ENCODE measurements at regions not wholly inside any gene's neighbourhood (a gene's known extent, or its start where the extent isn't known, plus 50 kb on each side); places are given as distances from the start of the nearest gene placed in this dataset.

GRCh38 chr3:31404871-31405270 lies 127.9 kb upstream of the STT3B start:
- WGBS, 2 donors: 83 to 86% methylated on average over 1 of the region's 1 CpG
- no peaks in the 10 kb centered on the region for H3K4me1 ChIP-seq
- no peak overlapping the region for H3K27ac ChIP-seq
- H3K27me3 ChIP-seq: no peaks in the 10 kb centered on the region
- no peak overlapping the region for H3K4me3 ChIP-seq
- DNase-seq: no peak
- no peaks in the 10 kb centered on the region for H3K9me3 ChIP-seq
- intact Hi-C loops (cut with DNase I): no loop called here
- no peak for TF ChIP-seq POLR2A (IDR thresholded peaks at IDR 0.05)
- no peak for TF ChIP-seq CTCF (IDR thresholded peaks at IDR 0.05)
- H3K36me3 ChIP-seq: no peaks in the 10 kb centered on the region

GRCh38 chr3:31405515-31405914 lies 127.2 kb upstream of the STT3B start:
- intact Hi-C loops (cut with DNase I): no loop called here
- Histone ChIP-seq H3K27me3 (no peaks in the 10 kb centered on the region), H3K4me1 (no peaks in the 10 kb centered on the region), H3K4me3 (no peak overlapping the region), H3K36me3 (no peaks in the 10 kb centered on the region), H3K27ac (no peak overlapping the region), H3K9me3 (no peaks in the 10 kb centered on the region)
- 27 to 43% methylated on average over 1 of the region's 1 CpG for WGBS, 2 donors
- no peak for DNase-seq
- TF ChIP-seq POLR2A (IDR thresholded peaks at IDR 0.05) (no peak), CTCF (IDR thresholded peaks at IDR 0.05) (no peak)

- TF ChIP-seq CTCF (IDR thresholded peaks at IDR 0.05) (no peak), POLR2A (IDR thresholded peaks at IDR 0.05) (no peak)
- WGBS, 2 donors: 67 to 86% methylated on average over 1 of the region's 1 CpG
- no peaks in the 10 kb centered on the region for H3K36me3 ChIP-seq
- no peaks in the 10 kb centered on the region for H3K27me3 ChIP-seq
- no peaks in the 10 kb centered on the region for H3K9me3 ChIP-seq
- no peak overlapping the region for H3K27ac ChIP-seq
- intact Hi-C loops (cut with DNase I): no loop called here
- no peaks in the 10 kb centered on the region for H3K4me1 ChIP-seq
- no peak for DNase-seq
- H3K4me3 ChIP-seq: no peak overlapping the region
These were observed 125.8 kb upstream of the STT3B start for GRCh38 chr3:31406896-31407295.

GRCh38 chr3:31407665-31408064 lies 125.1 kb upstream of the STT3B start:
- Histone ChIP-seq H3K27ac (no peak overlapping the region), H3K4me1 (no peaks in the 10 kb centered on the region), H3K9me3 (no peaks in the 10 kb centered on the region), H3K27me3 (no peaks in the 10 kb centered on the region), H3K4me3 (no peak overlapping the region), H3K36me3 (no peaks in the 10 kb centered on the region)
- no peak for DNase-seq
- TF ChIP-seq POLR2A (IDR thresholded peaks at IDR 0.05): no peak
- intact Hi-C loops (cut with DNase I): no loop called here
- WGBS, 2 donors: 64 to 66% methylated on average over 4 of the region's 4 CpGs

- no peaks in the 10 kb centered on the region for H3K9me3 ChIP-seq
- 92 to 94% methylated on average over 3 of the region's 3 CpGs for WGBS, 2 donors
- no peaks in the 10 kb centered on the region for H3K27me3 ChIP-seq
- intact Hi-C loops (cut with DNase I): no loop called here
- H3K4me3 ChIP-seq: no peak overlapping the region
- H3K4me1 ChIP-seq: no peaks in the 10 kb centered on the region
- TF ChIP-seq POLR2A (IDR thresholded peaks at IDR 0.05) (no peak), CTCF (IDR thresholded peaks at IDR 0.05) (no peak)
- DNase-seq: no peak
- H3K27ac ChIP-seq: no peak overlapping the region
- H3K36me3 ChIP-seq: no peaks in the 10 kb centered on the region
These were observed 124.0 kb upstream of the STT3B start for GRCh38 chr3:31408720-31409119.

- no peak for DNase-seq
- TF ChIP-seq CTCF (IDR thresholded peaks at IDR 0.05) (no peak), POLR2A (IDR thresholded peaks at IDR 0.05) (no peak)
- WGBS, 2 donors: 82 to 92% methylated on average over 4 of the region's 4 CpGs
- intact Hi-C loops (cut with DNase I): no loop called here
- Histone ChIP-seq H3K4me3 (no peak overlapping the region), H3K9me3 (no peaks in the 10 kb centered on the region), H3K4me1 (no peaks in the 10 kb centered on the region), H3K27ac (no peak overlapping the region), H3K36me3 (no peaks in the 10 kb centered on the region), H3K27me3 (no peaks in the 10 kb centered on the region)
These were observed 123.3 kb upstream of the STT3B start for GRCh38 chr3:31409389-31409788.

Measured in esophagus squamous epithelium (tissue), 5 donors.